ENCODE measurements at regions not wholly inside any gene's neighbourhood (a gene's known extent, or its start where the extent isn't known, plus 50 kb on each side); places are given as distances from the start of the nearest gene placed in this dataset.

- TF ChIP-seq POLR2A (IDR thresholded peaks at IDR 0.05) (no peak), CTCF (IDR thresholded peaks at IDR 0.05) (no peak)
Observed at GRCh38 chr13:29676941-29677452, 81.5 kb upstream of the SLC7A1 start.

All from heart left ventricle (tissue), 13 donors.